ENCODE measurements at regions not wholly inside any gene's neighbourhood (a gene's known extent, or its start where the extent isn't known, plus 50 kb on each side); places are given as distances from the start of the nearest gene placed in this dataset.

GRCh38 chr10:111990734-111991133, 192.8 kb downstream of the GPAM start:
- Mint-ChIP-seq H3K27ac (no peak overlapping the region), H3K9me3 (ENCODE audit: insufficient read depth) (no peaks in the 10 kb centered on the region), H3K4me3 (no peak overlapping the region), H3K27me3 (peaks cover 21% of the 10 kb centered on the region), H3K4me1 (no peaks in the 10 kb centered on the region)
- DNase-seq, result no peak
- Histone ChIP-seq H3K4me3 (ENCODE audit: control extremely low read depth in 1 of 5, extremely low read depth in 1 of 5, insufficient read depth in 1 of 5, low read depth in 2 of 5, low read length in 4 of 5) (no peak overlapping the region), H3K9me3 (ENCODE audit: control extremely low read depth in 1 of 3, control insufficient read depth in 2 of 3, insufficient read depth in 1 of 3, low read length in 2 of 3) (no peaks in the 10 kb centered on the region), H3K36me3 (replicated peaks in 1 of 2; ENCODE audit: control extremely low read depth in 1 of 2, control insufficient read depth in 1 of 2, extremely low read depth in 1 of 2, insufficient read depth in 2 of 2, low read length in 1 of 2) (no peaks in the 10 kb centered on the region), H3K27me3 (replicated peaks in 1 of 4; ENCODE audit: control extremely low read depth in 1 of 4, control insufficient read depth in 3 of 4, insufficient read depth in 4 of 4, low read length in 3 of 4) (no peaks in the 10 kb centered on the region), H3K4me1 (ENCODE audit: control insufficient read depth in 2 of 2, insufficient read depth in 2 of 2, low read length in 2 of 2) (no peaks in the 10 kb centered on the region), H3K27ac (ENCODE audit: low read length in 2 of 2) (no peak overlapping the region), H3K79me2 (ENCODE audit: control insufficient read depth, insufficient read depth, low read length) (no peaks in the 10 kb centered on the region), H2AFZ (ENCODE audit: insufficient read depth, low read depth, low read length, poor library complexity, severe bottlenecking) (no peak overlapping the region), H4K20me1 (ENCODE audit: control insufficient read depth, insufficient read depth, low read length, poor library complexity, severe bottlenecking) (no peaks in the 10 kb centered on the region), H3K4me2 (replicated peaks; ENCODE audit: low read depth, low read length, poor library complexity, severe bottlenecking) (no peak overlapping the region), H3K9ac (ENCODE audit: low read length) (no peak overlapping the region)
- 80% methylated on average over 2 of the region's 3 CpGs for WGBS (ENCODE audit: insufficient coverage)
- intact Hi-C loops (cut with micrococcal nuclease), result no loop called here
- ChIA-PET POLR2A (no interaction called here), CTCF (no interaction called here)
- ATAC-seq (ENCODE audit: low read depth), result no peak
- no peak for TF ChIP-seq EZH2 (IDR thresholded peaks at IDR 0.05; ENCODE audit: borderline replicate concordance, insufficient read depth, low read depth, low read length, poor library complexity, severe bottlenecking)

GRCh38 chr10:111993321-111993720, 190.2 kb downstream of the GPAM start:
- H3K27ac ChIP-seq (ENCODE audit: low read length in 2 of 2), result no peak overlapping the region
- POLR2A ChIA-PET, result no interaction called here
- no peak overlapping the region for H2AFZ ChIP-seq (ENCODE audit: insufficient read depth, low read depth, low read length, poor library complexity, severe bottlenecking)
- H3K27me3 Mint-ChIP-seq, result peaks cover 20% of the 10 kb centered on the region
- WGBS (ENCODE audit: insufficient coverage), result 94% methylated on average over 1 of the region's 1 CpG
- H3K4me1 Mint-ChIP-seq, result no peaks in the 10 kb centered on the region
- intact Hi-C loops (cut with micrococcal nuclease), result no loop called here
- no peaks in the 10 kb centered on the region for H3K79me2 ChIP-seq (ENCODE audit: control insufficient read depth, insufficient read depth, low read length)
- TF ChIP-seq CTCF (IDR thresholded peaks at IDR 0.05) (no peak), EZH2 (IDR thresholded peaks at IDR 0.05; ENCODE audit: borderline replicate concordance, insufficient read depth, low read depth, low read length, poor library complexity, severe bottlenecking) (no peak)
- H3K4me3 Mint-ChIP-seq, result no peak overlapping the region
- H3K27ac Mint-ChIP-seq, result no peak overlapping the region
- H3K4me1 ChIP-seq (ENCODE audit: control insufficient read depth in 2 of 2, insufficient read depth in 2 of 2, low read length in 2 of 2), result no peaks in the 10 kb centered on the region
- H3K9me3 Mint-ChIP-seq (ENCODE audit: insufficient read depth), result no peaks in the 10 kb centered on the region
- CTCF ChIA-PET, result no interaction called here
- H3K9me3 ChIP-seq (ENCODE audit: control extremely low read depth in 1 of 3, control insufficient read depth in 2 of 3, insufficient read depth in 1 of 3, low read length in 2 of 3), result no peaks in the 10 kb centered on the region
- H3K4me3 ChIP-seq (ENCODE audit: control extremely low read depth in 1 of 5, extremely low read depth in 1 of 5, insufficient read depth in 1 of 5, low read depth in 2 of 5, low read length in 4 of 5), result no peak overlapping the region
- DNase-seq (no peak), ATAC-seq (ENCODE audit: low read depth) (no peak)
- H3K27me3 ChIP-seq (replicated peaks in 1 of 4; ENCODE audit: control extremely low read depth in 1 of 4, control insufficient read depth in 3 of 4, insufficient read depth in 4 of 4, low read length in 3 of 4), result peaks cover 0 to 3% (median 0%) of the 10 kb centered on the region in 4 experiments
- H3K9ac ChIP-seq (ENCODE audit: low read length), result no peak overlapping the region
- no peaks in the 10 kb centered on the region for H4K20me1 ChIP-seq (ENCODE audit: control insufficient read depth, insufficient read depth, low read length, poor library complexity, severe bottlenecking)
- H3K4me2 ChIP-seq (replicated peaks; ENCODE audit: low read depth, low read length, poor library complexity, severe bottlenecking), result no peak overlapping the region
- no peaks in the 10 kb centered on the region for H3K36me3 ChIP-seq (replicated peaks in 1 of 2; ENCODE audit: control extremely low read depth in 1 of 2, control insufficient read depth in 1 of 2, extremely low read depth in 1 of 2, insufficient read depth in 2 of 2, low read length in 1 of 2)
